GM12878 (cell line): ENCODE measurements at regions not wholly inside any gene's neighbourhood (a gene's known extent, or its start where the extent isn't known, plus 50 kb on each side); places are given as distances from the start of the nearest gene placed in this dataset.

Source experiments
- ATAC-seq: fragments of 200-7000 bp; cut with Tn5 transposase; 3 replicates; pipeline ENCODE4 v1.9.1; 2020; ENCODE audit warnings: mild to moderate bottlenecking, moderate library complexity
- BruUV-seq: library from RNA; stranded (reverse); fragments of 400-500 nt; replicated peaks from 2 replicates; lab custom pipeline; 2021; lab: Mats Ljungman, UMichigan
- CTCF ChIA-PET: fragments of 300-600 bp; sonication (Branson Sonifier 250); formaldehyde crosslinking; extraction: SDS; loops from one replicate; lab custom pipeline; 2021; ENCODE audit warnings: inconsistent platforms; lab: Yijun Ruan, JAX
- POLR2A ChIA-PET: fragments of 350-600 bp; formaldehyde crosslinking; extraction: SDS; loops from one replicate; lab custom pipeline; 2021; ENCODE audit warnings: inconsistent platforms; lab: Charles Lee
- RAD21 ChIA-PET: fragments of 300-600 bp; sonication (Branson Sonifier 250); formaldehyde crosslinking; loops from one replicate; lab custom pipeline; 2023; ENCODE audit warnings: antibody characterized with exemption; ENCODE audit not compliant: unreplicated experiment; lab: Charles Lee
- SMC1A ChIA-PET: fragments of 300-600 bp; sonication (Branson Sonifier 250); formaldehyde crosslinking; loops from one replicate; lab custom pipeline; 2023; ENCODE audit not compliant: unreplicated experiment, uncharacterized antibody; lab: Charles Lee
- DNase-seq: peaks from one replicate; pipeline ENCODE4 v3.0.0-alpha.2; 2011; ENCODE audit warnings: low read depth, low spot score
- FAIRE-seq: peaks from 3 replicates; lab custom pipeline; 2011; peaks lifted over from hg19 to GRCh38; lab: Jason Lieb, UNC
- H2AFZ ChIP-seq: 2 replicates; pipeline ENCODE4 v1.6.0; 2011; ENCODE audit warnings: low read depth, low read length, control low read depth; ENCODE audit not compliant: control insufficient read depth
- H3K27ac ChIP-seq: 2 replicates; pipeline ENCODE4 v1.5.1; 2011; ENCODE audit warnings: control low read depth; ENCODE audit not compliant: control insufficient read depth, insufficient read depth
- H3K27me3 ChIP-seq, 2 experiments: replicated peaks in 1 of 2; 2 replicates each; pipeline versions ENCODE4 v1.6.0 to v1.6.1; 2011; ENCODE audit warnings: low read length in 1 of 2; ENCODE audit not compliant: control insufficient read depth in 2 of 2, insufficient read depth in 2 of 2
- H3K36me3 ChIP-seq, 2 experiments: 2 replicates each; pipeline ENCODE4 v1.5.1; 2011; ENCODE audit warnings: low read length in 1 of 2; ENCODE audit not compliant: control insufficient read depth in 2 of 2, insufficient read depth in 2 of 2
- H3K4me1 ChIP-seq: 2 replicates; pipeline ENCODE4 v1.6.1; 2011; ENCODE audit warnings: mild to moderate bottlenecking, low read length, moderate library complexity, mixed read lengths; ENCODE audit not compliant: control insufficient read depth, insufficient read depth
- H3K4me2 ChIP-seq: 2 replicates; pipeline ENCODE4 v1.6.0; 2011; ENCODE audit warnings: control low read depth; ENCODE audit not compliant: control insufficient read depth, insufficient read depth
- H3K4me3 ChIP-seq: fragments of 200-600 bp; sonication (generic); 2 replicates; pipeline ENCODE4 v1.5.1; 2016
- H3K79me2 ChIP-seq: 2 replicates; pipeline ENCODE4 v1.6.0; 2011; ENCODE audit warnings: low read length; ENCODE audit not compliant: control insufficient read depth, insufficient read depth
- H3K9ac ChIP-seq: 2 replicates; pipeline ENCODE4 v1.8.0; 2011; ENCODE audit warnings: low read length, control low read depth, mixed read lengths; ENCODE audit not compliant: control insufficient read depth, insufficient read depth
- H3K9me3 ChIP-seq: replicated peaks from 3 replicates; pipeline ENCODE4 v1.5.1; 2011; ENCODE audit warnings: mild to moderate bottlenecking, low read length; ENCODE audit not compliant: control insufficient read depth, insufficient read depth
- H4K20me1 ChIP-seq: 2 replicates; pipeline ENCODE4 v1.6.0; 2011; ENCODE audit not compliant: control insufficient read depth, insufficient read depth
- DPF2 ChIP-seq: fragments of 450-650 bp; IDR thresholded peaks from 2 replicates; pipeline ENCODE4 v1.6.1; 2017; ENCODE audit warnings: mild to moderate bottlenecking
- EGR1 ChIP-seq, 2 experiments: IDR thresholded peaks; 1 replicate in 1 of 2; 2 replicates in 1 of 2; pipeline ENCODE4 v1.6.1; 2011 to 2012; ENCODE audit warnings: low read depth in 2 of 2, low read length in 2 of 2, borderline replicate concordance in 1 of 2, mild to moderate bottlenecking in 1 of 2, moderate library complexity in 1 of 2
- FOXK2 ChIP-seq: fragments of 450-650 bp; IDR thresholded peaks from 2 replicates; pipeline ENCODE4 v1.6.1; 2017; ENCODE audit warnings: mild to moderate bottlenecking, moderate library complexity
- IRF4 ChIP-seq: IDR thresholded peaks from 2 replicates; pipeline ENCODE4 v1.6.1; 2011; ENCODE audit warnings: low read depth, low read length
- MAX ChIP-seq: IDR thresholded peaks from 2 replicates; pipeline ENCODE4 v1.6.1; 2012; ENCODE audit warnings: low read depth, low read length, improper control_type of control experiment
- SMARCA5 ChIP-seq: fragments of 450-650 bp; IDR thresholded peaks from 2 replicates; pipeline ENCODE4 v1.6.1; 2017; ENCODE audit warnings: mild to moderate bottlenecking
- SREBF2 ChIP-seq: IDR thresholded peaks from 2 replicates; pipeline ENCODE4 v1.6.1; 2012; ENCODE audit warnings: mild to moderate bottlenecking, low read length
- USF2 ChIP-seq: IDR thresholded peaks from 2 replicates; pipeline ENCODE4 v1.6.1; 2011; ENCODE audit warnings: low read depth, low read length, improper control_type of control experiment, borderline replicate concordance
- WRNIP1 ChIP-seq: IDR thresholded peaks from 2 replicates; pipeline ENCODE4 v1.6.1; 2011; ENCODE audit warnings: low read depth, low read length, improper control_type of control experiment, borderline replicate concordance
- ZBTB4 ChIP-seq: fragments of 450-650 bp; formaldehyde crosslinking; IDR thresholded peaks from 2 replicates; pipeline ENCODE4 v1.4.0; 2022; ENCODE audit warnings: mild to moderate bottlenecking, moderate library complexity
- ZNF384 ChIP-seq: IDR thresholded peaks from 2 replicates; pipeline ENCODE4 v1.6.1; 2012; ENCODE audit warnings: low read depth, mild to moderate bottlenecking, low read length, improper control_type of control experiment, borderline replicate concordance
- WGBS: methylation state at CpG from one replicate; pipeline ENCODE4 v1.1.6; 2016; ENCODE audit warnings: low lambda C conversion rate; ENCODE audit not compliant: insufficient replicate concordance, insufficient coverage; ENCODE audit errors: missing lambda C conversion rate; 5-methylcytosine and 5-hydroxymethylcytosine counted together
- in situ Hi-C: fragments of 300-500 bp; cut with MboI; formaldehyde crosslinking; loops from 9 replicates; pipeline ENCODE4 v1.14.3; 2018; ENCODE audit warnings: mixed read lengths
- intact Hi-C: fragments of 100-400 bp; cut with micrococcal nuclease; formaldehyde crosslinking; loops from one replicate; pipeline ENCODE4 v1.14.2; 2022; ENCODE audit not compliant: unreplicated experiment

GRCh38 chr2:144865670-144866069, 345.8 kb upstream of the ZEB2 start:
- intact Hi-C loops: no loop called here
- SMC1A ChIA-PET: interaction anchor here (1.2 kb wide), 1 partner anchor 368 kb away, joined by 3 read pairs; no protein-coding TSS in a partner anchor
- Histone ChIP-seq H3K4me3 (no peak overlapping the region), H3K4me2 (no peak overlapping the region), H2AFZ (no peak overlapping the region), H3K4me1 (no peaks in the 10 kb centered on the region), H3K27ac (no peak overlapping the region)
- ATAC-seq (no peak), DNase-seq (no peak), FAIRE-seq (no peak)
- POLR2A ChIA-PET: no interaction called here
- TF ChIP-seq WRNIP1 (no peak), ZNF384 (no peak)
- TF ChIP-seq, all 136 proteins: peak for 0
- Histone ChIP-seq H4K20me1 (no peaks in the 10 kb centered on the region), H3K36me3 (no peaks in the 10 kb centered on the region), H3K27me3 (no peaks in the 10 kb centered on the region), H3K9me3 (no peaks in the 10 kb centered on the region), H3K79me2 (no peaks in the 10 kb centered on the region), H3K9ac (no peak overlapping the region)
- 82% methylated on average over 1 of the region's 1 CpG for WGBS
- BruUV-seq: no TSS peak
- in situ Hi-C loops: no loop called here
- RAD21 ChIA-PET: no interaction called here
- CTCF ChIA-PET: no interaction called here

GRCh38 chr2:144859716-144860115, 339.8 kb upstream of the ZEB2 start:
- ChIA-PET POLR2A (no interaction called here), RAD21 (no interaction called here), CTCF (no interaction called here), SMC1A (no interaction called here)
- no peak for FAIRE-seq
- Histone ChIP-seq H3K79me2 (no peaks in the 10 kb centered on the region), H3K36me3 (no peaks in the 10 kb centered on the region), H3K9ac (no peak overlapping the region), H4K20me1 (no peaks in the 10 kb centered on the region), H3K27me3 (no peaks in the 10 kb centered on the region), H3K4me3 (no peak overlapping the region), H3K27ac (no peak overlapping the region), H3K9me3 (no peaks in the 10 kb centered on the region), H2AFZ (no peak overlapping the region), H3K4me1 (no peaks in the 10 kb centered on the region), H3K4me2 (no peak overlapping the region)
- in situ Hi-C loops (no loop called here), intact Hi-C loops (no loop called here)
- no TSS peak for BruUV-seq
- 12% methylated on average over 4 of the region's 4 CpGs for WGBS
- no peak for ATAC-seq
- no peak for DNase-seq
- TF ChIP-seq EGR1 (IDR thresholded peaks at IDR 0.05; ENCODE audit: borderline replicate concordance in 1 of 2, low read depth in 2 of 2, low read length in 2 of 2): no peak
- no peak for TF ChIP-seq MAX
- TF ChIP-seq SMARCA5: no peak
- TF ChIP-seq ZBTB4 (CRISPR knock-in tag): no peak
- no peak for TF ChIP-seq FOXK2
- TF ChIP-seq IRF4: no peak
- no peak for TF ChIP-seq USF2
- TF ChIP-seq SREBF2: no peak
- TF ChIP-seq DPF2: no peak
